ENCODE measurements at regions not wholly inside any gene's neighbourhood (a gene's known extent, or its start where the extent isn't known, plus 50 kb on each side); places are given as distances from the start of the nearest gene placed in this dataset.
"Not testable (repeated sequence)": the region's sequence is repeated elsewhere in the genome, so short reads cannot be mapped to it uniquely, and the experiment has no call there.

GRCh38 chr4:64821219-64821976 is 412.1 kb upstream of the TECRL start:
- DNase-seq (ENCODE audit: low spot score): no peak

- DNase-seq (ENCODE audit: low spot score): no peak
Measured at GRCh38 chr4:64814616-64815015, 405.4 kb upstream of the TECRL start.

- no peak for DNase-seq (ENCODE audit: low spot score)
Measured at GRCh38 chr4:64807821-64808220, 398.6 kb upstream of the TECRL start.

GRCh38 chr4:64799751-64800150 is 390.5 kb upstream of the TECRL start:
- DNase-seq (ENCODE audit: low spot score): no peak

- DNase-seq (ENCODE audit: low spot score): not testable (repeated sequence)
Measured at GRCh38 chr4:64798828-64799227, 389.6 kb upstream of the TECRL start.

- DNase-seq (ENCODE audit: low spot score): no peak
Measured at GRCh38 chr4:64796581-64796980, 387.3 kb upstream of the TECRL start.

- peak; percentile 11 for DNase-seq (ENCODE audit: low spot score)
Measured at GRCh38 chr4:64784125-64784524, 374.9 kb upstream of the TECRL start.

GRCh38 chr4:64781737-64782326 is 372.6 kb upstream of the TECRL start:
- DNase-seq (ENCODE audit: low spot score): peak; percentile 10

- no peak for DNase-seq (ENCODE audit: low spot score)
Measured at GRCh38 chr4:64780664-64781063, 371.4 kb upstream of the TECRL start.

- DNase-seq (ENCODE audit: low spot score): no peak
Measured at GRCh38 chr4:64777286-64777685, 368.0 kb upstream of the TECRL start.

GRCh38 chr4:64776820-64777219 is 367.6 kb upstream of the TECRL start:
- no peak for DNase-seq (ENCODE audit: low spot score)

- no peak for DNase-seq (ENCODE audit: low spot score)
Measured at GRCh38 chr4:64774626-64775025, 365.4 kb upstream of the TECRL start.

GRCh38 chr4:64771149-64771548 is 361.9 kb upstream of the TECRL start:
- DNase-seq (ENCODE audit: low spot score): no peak

GRCh38 chr4:64767547-64767946 is 358.3 kb upstream of the TECRL start:
- no peak for DNase-seq (ENCODE audit: low spot score)

- no peak for DNase-seq (ENCODE audit: low spot score)
Measured at GRCh38 chr4:64766565-64766964, 357.3 kb upstream of the TECRL start.

GRCh38 chr4:64756016-64756415 is 346.8 kb upstream of the TECRL start:
- no peak for DNase-seq (ENCODE audit: low spot score)

- DNase-seq (ENCODE audit: low spot score): no peak
Measured at GRCh38 chr4:64747919-64748715, 338.9 kb upstream of the TECRL start.

GRCh38 chr4:64738240-64738639 is 329.0 kb upstream of the TECRL start:
- DNase-seq (ENCODE audit: low spot score): no peak

GRCh38 chr4:64737854-64738138 is 328.5 kb upstream of the TECRL start:
- DNase-seq (ENCODE audit: low spot score): not testable (repeated sequence)

- no peak for DNase-seq (ENCODE audit: low spot score)
Measured at GRCh38 chr4:64737026-64737853, 328.0 kb upstream of the TECRL start.

- no peak for DNase-seq (ENCODE audit: low spot score)
Measured at GRCh38 chr4:64729561-64729960, 320.3 kb upstream of the TECRL start.

- no peak for DNase-seq (ENCODE audit: low spot score)
Measured at GRCh38 chr4:64727960-64728359, 318.7 kb upstream of the TECRL start.
